DMS53 (cell line): ENCODE measurements at regions not wholly inside any gene's neighbourhood (a gene's known extent, or its start where the extent isn't known, plus 50 kb on each side); places are given as distances from the start of the nearest gene placed in this dataset.
A peak's percentile ranks its signal among the peaks of the same experiment; 100 is the strongest.
"Not testable (repeated sequence)": the region's sequence is repeated elsewhere in the genome, so short reads cannot be mapped to it uniquely, and the experiment has no call there.

Experiments used
- DNase-seq: peaks from one replicate; lab custom pipeline; 2025; lab: John Stamatoyannopoulos, UW

- no peak for DNase-seq
Measured at GRCh38 chr6:139539852-139540251, 165.4 kb upstream of the CITED2 start.

- DNase-seq = no peak
Measured at GRCh38 chr6:139538366-139538765, 163.9 kb upstream of the CITED2 start.

DNA sequence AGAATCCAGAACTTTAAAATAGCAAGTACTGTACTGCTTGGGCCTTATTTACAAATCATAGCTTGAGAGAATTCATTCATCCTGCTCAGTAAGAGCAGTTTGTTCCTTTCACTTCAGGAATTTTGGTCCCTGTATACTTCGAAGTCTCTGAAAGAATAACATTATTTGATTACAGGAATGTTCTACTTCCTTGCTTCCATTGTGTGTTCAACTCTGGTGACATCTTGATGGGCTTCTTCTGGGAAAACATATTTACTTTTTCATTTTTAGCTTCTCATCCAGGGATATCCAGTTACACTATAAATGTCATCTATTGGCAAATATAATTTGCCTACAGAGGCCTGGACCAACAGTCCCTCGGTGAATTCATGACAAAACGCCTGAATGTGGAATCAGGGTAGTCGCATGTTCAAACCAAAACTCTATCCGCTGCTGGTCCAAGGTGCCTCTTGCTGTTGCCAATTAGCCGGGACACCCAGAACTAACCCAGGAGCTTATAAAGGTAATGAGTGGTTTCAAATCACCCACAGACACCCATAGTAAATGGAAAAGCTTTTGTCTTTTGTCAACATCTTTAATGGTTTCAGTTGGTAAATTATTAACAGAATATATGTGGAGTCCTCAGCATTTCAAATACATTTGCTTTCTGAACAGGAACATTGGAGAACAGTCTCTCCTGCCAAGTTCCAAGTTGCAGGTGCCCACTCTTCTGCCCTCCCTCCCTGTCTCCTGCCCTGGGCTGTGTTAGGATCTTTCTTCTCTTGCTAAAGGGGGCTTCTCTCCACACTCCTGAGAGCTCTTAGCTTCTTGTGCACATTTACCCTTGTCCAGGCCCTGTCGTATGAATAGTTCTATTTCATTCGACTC is 162.5 kb upstream of the CITED2 start:
- peak; percentile 75 for DNase-seq

DNA sequence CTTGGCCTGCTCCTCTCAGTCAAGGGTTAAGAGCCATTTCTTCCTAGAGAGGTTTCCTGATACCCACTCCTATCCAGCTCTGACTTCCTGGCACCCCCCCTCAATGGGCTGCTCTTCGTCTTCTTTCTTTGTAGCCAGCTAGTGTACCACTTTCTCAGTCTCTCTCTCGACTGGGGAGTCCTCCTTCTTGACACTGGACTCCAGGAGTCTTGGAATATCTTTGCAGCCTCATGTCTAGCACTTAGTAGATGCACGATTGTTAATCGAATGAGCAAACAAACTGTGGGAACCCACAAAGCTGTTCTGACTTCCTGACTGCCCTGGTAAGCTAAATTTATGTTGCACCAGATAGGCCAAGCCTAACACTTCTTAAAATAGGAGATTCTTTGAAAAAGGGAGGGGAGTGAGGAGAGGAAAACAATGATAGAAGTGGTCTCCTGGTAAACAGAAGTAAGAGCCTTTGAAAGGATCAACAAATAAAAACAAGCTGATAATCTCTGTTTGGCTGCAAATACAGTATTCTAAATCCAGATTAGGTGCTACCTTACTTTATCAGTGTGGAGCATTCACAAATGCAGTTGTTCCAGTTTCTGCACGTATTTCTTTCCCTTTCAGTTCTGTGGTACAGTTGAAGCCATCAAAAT is 160.1 kb upstream of the CITED2 start:
- no peak for DNase-seq

GRCh38 chr6:139533573-139534471 is 159.4 kb upstream of the CITED2 start:
- DNase-seq = peak; percentile 53

DNA sequence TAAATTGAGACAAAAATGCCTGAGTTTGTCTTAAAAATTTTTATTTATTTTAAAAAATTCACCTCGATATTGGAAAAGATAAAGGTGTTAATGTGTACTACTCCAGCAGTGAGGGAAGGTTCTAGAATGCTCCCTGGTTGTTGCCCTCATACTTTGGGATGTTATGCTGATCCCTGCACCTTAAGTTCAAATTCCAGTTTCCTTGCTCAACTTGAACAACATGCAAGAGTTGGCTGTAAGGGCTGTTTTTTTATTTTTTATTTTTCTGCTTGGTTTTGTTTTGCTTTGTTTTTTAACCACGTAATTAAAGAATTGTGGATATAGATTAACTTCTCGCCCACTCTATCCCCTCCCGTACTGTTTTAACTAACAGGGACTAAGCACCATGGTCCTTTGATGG is 158.7 kb upstream of the CITED2 start:
- no peak for DNase-seq

- DNase-seq = peak; percentile 1
Measured at GRCh38 chr6:139531148-139532115, 157.0 kb upstream of the CITED2 start.

DNA sequence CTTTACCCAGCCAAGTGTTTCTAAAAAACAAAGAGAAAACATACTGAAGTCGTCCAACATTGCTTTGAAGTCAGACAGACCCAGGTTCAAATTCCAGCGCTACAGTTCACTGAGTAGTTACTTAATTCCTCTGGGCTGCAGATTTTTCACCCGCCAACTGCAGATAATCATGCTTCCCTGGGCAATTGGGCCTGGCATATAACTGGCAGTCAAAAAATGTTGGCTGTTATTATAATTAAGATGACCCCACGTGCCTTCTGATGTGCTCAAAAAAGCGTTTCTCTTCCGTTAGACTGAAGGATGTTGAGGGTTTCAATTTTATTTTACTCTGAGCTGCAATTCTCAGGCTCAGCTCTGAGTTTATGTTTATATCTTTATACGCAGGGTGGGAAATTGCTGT is 156.1 kb upstream of the CITED2 start:
- no peak for DNase-seq

- no peak for DNase-seq
Measured at GRCh38 chr6:139529420-139529819, 155.0 kb upstream of the CITED2 start.

DNA sequence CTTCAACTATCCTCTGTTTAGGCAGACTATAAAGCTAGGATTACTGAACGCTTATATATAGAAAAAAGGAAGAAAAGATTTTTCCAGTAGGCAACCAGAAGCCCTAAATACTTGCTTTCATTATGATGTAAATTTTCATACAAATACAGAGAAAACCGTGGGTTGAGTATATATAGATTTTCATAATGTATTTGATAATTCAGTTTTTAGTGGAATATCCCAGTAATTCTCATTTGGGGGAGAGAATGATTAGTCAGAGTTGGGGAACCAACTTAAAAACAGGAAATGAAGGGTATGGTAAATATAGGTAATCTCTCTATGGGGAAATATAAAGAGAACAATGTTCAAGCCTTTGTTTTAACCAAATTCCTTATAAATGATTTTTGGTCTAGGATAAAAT is 154.0 kb upstream of the CITED2 start:
- no peak for DNase-seq

GRCh38 chr6:139525415-139525814 is 151.0 kb upstream of the CITED2 start:
- no peak for DNase-seq

- no peak for DNase-seq
Measured at GRCh38 chr6:139523986-139524385, 149.5 kb upstream of the CITED2 start.

DNA sequence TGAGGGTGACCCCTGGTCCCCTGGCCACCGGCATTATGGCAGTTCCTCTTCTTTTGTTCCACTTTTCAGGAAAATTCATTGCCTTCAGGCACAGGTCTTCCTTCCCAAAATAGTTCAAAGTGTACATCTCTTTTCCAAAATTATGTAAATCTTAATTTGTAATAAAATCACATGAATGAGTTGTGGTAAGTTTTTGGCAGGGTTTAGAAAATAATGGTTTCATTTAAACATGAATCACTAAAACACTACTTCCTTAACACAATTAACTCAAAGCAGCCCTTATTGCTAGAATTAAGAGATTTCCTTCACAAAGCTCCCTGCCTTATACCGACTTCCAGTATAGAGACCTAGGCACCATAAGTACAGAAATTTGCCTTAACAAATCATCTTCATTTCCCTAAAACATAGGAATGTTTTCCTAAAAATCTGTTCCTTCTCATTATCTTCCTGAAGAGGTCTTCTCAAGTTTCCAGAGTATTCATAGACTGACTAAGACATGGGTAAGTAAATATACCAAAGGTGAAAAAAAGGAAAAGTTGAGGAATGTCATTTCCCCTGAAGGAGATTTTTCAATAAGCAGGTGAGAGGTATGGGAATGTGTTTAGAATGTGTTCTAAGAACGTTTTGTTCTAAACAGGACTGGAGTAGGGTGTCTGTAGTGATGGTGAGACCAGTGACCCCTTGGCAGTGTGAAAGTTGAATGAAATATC is 148.2 kb upstream of the CITED2 start:
- DNase-seq = no peak

- no peak for DNase-seq
Measured at GRCh38 chr6:139521338-139521737, 146.9 kb upstream of the CITED2 start.

- DNase-seq = no peak
Measured at GRCh38 chr6:139520321-139520768, 145.9 kb upstream of the CITED2 start.

- no peak for DNase-seq
Measured at GRCh38 chr6:139519571-139520031, 145.2 kb upstream of the CITED2 start.

GRCh38 chr6:139519097-139519496 is 144.6 kb upstream of the CITED2 start:
- DNase-seq = no peak

DNA sequence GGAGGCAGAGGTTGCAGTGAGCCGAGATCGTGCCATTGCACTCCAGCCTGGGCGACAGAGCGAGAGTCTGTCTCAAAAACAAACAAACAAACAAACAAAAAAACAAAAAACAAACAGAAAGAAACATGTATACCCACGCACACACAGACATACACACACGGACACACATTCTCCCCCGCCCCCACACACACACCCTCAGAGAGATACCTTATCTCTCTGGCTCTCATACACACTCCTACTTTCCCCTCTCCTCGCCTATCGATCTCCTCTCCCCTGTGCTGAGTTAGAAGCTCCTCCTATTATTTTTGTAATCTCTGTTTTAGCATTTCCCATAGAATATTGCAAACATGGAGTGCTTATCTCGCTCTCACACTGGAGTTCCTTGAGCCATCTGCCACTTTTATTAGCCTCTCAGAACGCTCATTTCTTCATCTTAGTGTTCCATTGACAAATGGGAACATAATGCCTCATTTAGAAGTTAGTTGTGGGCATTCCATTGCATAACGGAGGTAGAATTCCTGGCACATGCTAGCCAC is 144.2 kb upstream of the CITED2 start:
- no peak for DNase-seq

DNA sequence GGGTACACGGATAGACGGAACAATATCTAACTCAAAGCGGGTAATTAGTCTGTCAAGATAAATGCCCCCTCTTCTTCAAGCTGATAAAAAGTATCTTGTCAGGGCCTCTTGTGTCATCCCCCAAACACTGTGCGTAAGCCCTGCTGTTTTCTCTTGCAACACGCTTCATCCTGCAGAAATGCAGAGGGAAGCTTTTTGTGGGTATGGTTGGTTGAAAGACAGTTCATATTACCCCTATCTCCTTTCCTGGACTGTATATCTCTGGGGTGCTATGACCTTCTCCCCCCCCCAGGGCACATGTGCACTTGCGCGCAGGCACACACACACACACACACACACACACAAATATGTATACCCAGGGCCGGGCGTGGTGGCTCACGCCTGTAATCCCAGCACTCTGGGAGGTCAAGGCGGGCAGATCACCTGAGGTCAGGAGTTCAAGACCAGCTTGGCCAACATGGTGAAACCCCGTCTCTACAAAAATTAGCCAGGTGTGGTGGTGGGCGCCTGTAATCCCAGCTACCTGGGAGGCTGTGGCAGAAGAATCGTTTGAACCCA is 143.6 kb upstream of the CITED2 start:
- not testable (repeated sequence) for DNase-seq

GRCh38 chr6:139515511-139515910 is 141.1 kb upstream of the CITED2 start:
- no peak for DNase-seq
